Germinal center (tissue), 1 donor: ENCODE measurements at regions not wholly inside any gene's neighbourhood (a gene's known extent, or its start where the extent isn't known, plus 50 kb on each side); places are given as distances from the start of the nearest gene placed in this dataset.
"Not testable (repeated sequence)": the region's sequence is repeated elsewhere in the genome, so short reads cannot be mapped to it uniquely, and the experiment has no call there.

Experiments
- DNase-seq: peaks from one replicate; pipeline ENCODE4 v3.0.0; 2012; ENCODE audit warnings: mixed read lengths, low spot score

DNA sequence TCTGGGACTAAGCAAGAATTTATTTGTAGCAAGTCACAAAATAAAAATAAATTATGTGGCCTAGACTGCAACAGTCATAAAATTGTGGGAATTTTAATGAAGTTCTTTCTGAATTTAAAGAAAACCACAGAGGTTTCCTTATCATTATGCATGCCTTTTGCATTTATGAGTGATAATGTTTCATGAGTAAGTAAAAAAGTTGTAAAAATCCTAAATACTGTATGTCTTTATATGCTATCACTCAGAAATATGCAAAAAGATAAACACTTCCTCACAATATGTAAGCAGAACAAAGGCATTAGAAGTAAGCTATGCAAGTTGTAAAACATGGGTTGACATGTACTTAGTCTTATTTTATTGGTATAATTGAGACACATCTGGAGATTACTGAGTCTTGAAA, 239.4 kb upstream of the PDE3A start:
- DNase-seq, result no peak

DNA sequence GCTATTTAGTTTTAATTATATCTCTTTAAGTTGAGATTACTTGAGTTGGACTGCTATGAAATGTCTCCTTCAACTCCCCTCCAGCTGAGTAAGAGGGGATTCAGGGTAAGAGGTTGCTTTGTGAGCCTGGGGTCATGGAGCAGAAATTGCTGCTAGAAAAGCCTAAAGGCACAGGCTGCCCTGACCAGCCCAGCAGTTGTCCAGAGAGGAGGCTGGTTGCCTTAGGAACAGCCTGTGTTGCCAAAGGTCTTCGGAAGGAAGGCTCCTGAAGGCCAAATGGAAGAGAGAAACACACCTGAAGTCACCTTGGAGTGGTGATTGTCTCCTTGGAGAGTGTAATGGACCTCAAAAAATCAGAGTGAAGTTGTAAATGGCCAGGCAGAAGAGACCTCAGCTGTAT, 235.5 kb upstream of the PDE3A start:
- no peak for DNase-seq

DNA sequence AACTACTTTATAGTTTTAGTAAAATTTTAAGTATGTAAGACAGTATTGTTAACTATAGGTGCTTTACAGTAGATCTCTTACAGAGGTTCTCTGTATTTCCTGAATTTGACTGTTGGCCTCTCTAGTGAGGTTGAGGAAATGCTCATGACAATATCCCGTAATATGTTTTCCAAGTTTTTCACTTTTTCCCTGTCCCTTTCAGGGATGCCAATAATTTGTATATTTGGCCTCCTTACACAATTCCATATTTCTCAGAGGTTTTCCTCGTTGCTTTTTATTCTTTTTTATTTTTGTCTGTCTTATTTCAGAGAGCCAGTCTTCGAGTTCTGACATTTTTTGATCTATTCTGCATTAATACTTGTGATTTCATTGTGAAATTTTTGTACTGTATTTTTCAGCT, 233.7 kb upstream of the PDE3A start:
- DNase-seq, result no peak

DNA sequence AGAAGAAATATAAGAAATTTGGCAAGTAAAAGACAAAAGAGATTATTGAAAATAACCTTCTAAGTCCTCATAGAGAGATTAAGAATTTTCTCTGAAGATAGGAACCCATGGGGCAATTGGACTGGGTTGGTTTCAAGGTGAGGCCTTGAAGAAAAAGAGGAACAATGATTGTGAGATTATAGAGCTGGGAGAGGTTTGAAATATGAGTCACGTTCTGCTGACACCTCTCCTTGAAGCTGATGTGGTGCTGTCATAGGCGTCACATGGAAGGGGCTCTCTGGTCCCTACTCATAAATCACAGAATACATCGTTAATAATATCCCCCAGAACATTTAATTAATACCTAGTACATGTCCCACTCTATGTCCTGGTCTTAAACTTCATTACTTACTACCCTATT, 227.6 kb upstream of the PDE3A start:
- DNase-seq, result no peak

DNA sequence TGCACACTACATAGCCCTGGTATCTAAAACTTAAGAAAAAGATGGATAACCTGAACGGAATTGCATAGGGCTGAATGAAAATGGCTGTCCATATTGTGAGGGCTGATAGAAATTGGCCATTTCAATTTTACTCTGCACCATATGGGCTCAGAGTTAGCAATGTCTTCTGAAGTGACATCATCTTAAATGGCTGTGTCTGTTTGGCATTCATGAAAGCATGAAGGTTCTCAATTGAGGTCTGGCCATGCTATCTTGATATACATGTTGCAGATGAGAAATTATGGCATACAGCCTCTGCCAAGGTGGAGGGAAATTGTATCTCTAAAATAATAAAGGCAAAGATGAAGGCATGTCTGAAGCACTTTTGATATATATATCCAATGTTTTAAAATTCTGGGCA, 226.0 kb upstream of the PDE3A start:
- no peak for DNase-seq

DNA sequence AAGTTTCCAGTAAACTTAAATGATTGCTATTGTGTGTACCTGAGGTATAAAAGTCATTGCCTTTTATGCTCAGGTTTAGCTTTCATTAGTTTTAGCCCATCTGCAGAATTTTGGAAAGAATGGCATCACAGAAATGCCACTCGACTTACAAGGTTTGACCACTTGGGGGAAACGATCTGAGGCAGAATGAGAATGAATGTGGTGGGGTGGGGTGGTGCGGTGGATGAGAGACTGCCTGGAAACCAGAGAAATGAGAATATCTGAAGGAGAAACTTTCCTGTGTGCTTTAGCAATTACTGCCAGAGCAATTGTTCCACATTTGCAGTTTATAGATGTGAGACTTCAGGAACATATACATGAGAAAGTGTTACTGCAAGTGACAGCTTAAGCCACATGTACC, 225.4 kb upstream of the PDE3A start:
- DNase-seq, result no peak

DNA sequence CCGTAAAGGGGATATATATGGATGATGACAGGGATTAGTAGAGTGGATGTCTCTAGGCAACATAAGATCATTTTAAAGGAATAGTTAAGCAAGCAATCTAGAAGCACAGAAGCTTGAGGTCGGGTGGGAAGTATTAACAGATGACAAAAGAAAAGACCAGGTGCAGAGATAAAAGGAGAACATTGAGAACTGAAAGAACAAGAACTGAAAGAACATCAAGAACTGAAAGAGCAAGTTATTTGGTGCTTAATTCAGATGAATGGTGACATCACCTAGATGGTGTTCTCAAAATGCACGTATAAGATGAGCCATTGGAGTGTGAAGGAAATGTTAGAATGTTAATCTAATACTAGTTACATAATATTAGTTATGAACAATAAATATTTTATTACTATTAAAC, 224.0 kb upstream of the PDE3A start:
- DNase-seq, result no peak

DNA sequence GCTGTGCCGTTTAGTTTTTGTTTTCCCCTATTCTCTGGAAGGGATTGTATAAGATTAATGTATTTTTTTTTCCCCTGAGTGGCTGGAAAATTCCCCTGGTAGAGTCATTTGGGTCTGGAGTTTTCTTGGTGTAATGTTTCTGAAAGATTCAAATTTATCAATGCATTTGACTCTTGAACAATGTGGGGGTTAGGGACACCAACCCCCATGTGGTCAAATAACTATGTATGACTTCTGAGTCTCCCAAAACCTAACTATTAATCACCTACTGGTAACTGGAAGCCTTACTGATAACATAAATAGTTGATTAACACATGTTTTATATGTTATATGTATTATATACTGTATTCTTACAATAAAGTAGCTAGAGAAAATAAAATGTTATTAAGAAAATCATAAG, 220.1 kb upstream of the PDE3A start:
- DNase-seq, result no peak

DNA sequence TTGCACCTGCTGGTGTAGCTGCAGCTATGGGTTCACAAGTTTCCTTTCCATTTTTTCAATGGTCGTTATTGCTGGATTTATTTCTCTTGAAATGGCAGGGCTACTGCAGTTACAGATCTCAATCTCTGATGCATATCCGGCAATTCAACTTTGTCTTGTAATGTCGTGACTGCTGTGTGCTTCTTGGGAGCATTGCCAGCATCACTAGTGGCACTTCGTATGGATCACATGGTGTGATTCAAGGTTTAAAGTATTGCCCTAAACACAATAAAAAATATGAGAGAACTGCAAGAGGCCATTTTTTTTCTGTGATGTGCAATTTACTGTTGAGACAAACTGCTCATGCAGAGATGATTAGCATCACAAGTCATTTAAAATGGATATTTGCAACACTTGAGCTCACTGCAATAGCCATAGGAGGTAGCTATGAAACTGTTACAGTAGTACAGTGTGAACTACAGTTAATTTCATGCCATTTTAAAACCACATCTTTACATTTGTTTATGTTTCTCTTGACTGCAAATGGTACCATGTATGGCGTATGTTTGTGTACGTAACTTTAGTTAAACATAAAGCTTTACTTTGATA, 217.4 kb upstream of the PDE3A start:
- no peak for DNase-seq

DNA sequence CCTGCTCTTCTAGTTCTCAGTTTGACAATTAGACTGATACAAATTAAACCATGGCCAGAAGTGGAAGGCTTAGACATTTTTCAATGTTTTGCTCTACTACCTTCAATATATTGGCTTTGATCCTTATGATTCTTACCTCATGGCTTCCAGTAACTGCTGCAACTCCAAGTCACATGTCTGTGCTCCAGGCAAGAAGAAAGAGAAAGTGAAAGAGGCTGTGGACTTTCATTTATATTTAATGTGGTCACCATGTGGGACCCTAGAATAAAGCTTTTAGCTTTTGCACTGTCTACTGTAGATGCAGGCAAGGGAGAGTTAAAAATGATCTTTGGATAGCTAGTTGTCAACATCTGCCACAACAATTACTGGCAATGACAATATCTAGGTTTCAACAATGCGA, 214.3 kb upstream of the PDE3A start:
- DNase-seq, result no peak

DNA sequence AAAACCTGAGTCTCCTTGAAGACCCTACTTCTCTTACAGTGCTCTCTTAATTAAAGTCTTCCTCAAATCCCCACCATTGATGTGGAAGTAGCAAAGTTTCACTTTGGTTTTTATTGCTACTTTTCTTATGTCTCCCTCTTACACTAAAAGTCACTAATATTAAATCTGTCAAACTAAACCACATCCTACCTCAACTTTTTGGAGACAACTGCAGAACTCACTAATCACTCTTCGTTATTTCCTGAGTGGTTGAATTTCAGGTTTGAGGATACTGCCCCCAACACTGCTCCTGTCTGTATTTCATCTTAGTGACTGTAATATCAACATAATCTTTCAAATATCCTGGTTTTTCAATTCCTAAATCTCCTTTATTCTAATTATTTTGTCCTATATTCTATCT, 213.0 kb upstream of the PDE3A start:
- no peak for DNase-seq

DNA sequence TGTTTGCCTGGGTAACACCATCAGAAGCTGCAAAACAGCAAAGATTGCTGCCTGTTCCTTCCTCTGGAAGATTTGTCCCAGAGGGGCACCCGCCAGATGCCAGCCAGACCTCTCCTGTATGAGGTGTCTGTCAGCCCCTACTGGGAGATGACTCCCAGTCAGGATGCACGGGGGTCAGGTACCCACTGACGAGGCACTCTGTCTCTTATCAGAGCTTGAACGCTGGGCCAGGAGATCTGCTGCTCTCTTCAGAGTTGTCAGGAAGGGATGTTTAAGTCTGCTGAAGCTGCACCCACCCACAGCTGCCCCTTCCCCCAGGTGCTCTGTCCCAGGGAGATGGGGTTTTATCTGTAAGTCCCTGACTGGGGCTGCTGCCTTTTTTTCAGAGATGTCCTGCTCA, 207.4 kb upstream of the PDE3A start:
- not testable (repeated sequence) for DNase-seq

DNA sequence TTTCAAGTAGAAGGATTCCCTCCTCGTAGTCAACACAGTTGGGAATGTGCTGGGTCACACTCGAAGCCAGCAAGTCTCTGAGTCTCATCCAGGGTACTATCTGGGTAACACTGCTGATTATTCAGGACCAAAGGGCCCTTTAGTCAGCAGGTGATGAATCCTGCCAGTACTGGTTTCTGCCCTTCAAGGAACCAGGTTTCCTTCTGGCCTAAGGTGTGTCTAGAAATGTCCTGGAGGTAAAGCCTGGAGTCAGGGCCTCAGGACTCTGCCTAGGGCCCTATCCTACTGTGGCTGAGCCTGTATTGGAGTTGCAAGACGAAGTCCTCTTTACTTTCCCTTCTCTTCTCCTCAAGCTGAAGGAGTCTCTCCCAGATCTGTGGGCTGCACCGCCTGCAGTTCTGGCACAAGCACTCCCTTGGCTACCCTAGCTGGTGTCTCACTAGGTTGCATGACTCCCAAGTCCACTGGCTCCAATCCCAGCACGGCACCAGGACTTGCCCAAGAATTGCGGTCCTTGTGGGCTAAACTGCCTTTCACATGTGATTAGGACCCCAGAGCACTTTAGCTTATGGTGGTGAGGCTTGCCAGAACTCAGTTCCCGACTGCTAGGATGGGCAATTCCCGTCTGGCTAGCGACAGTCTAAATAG, 193.7 kb upstream of the PDE3A start:
- DNase-seq, result no peak

DNA sequence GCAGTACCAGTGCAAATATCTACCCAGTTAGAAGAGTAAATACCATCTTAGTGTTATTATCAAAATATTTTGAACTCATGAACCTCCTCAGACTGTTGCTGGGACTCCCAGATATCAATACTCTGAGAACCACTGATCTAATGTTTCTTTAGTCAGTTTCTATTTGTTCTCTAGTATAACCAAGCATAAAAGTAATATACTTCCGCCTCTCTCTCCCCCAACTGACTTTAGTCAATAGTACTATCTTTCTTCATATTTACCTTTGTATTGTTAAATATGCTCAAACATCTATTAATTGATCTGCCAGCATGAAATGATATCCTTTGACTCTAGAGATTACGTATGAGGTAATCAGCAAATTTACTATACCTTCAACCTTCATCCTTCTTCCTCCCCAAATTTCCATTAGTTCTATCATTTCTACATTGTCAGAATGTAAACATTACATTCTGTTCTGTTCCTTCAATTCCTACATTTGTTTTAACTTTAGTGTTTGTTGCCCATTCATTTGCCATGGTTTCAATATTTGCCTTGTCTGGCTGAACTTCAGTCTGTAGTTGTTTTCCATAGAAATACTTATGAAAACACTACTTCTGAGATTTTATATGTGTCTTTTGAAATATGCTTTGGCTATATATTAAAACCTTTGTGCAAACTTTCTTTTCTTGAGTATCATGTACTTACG, 192.5 kb upstream of the PDE3A start:
- DNase-seq, result no peak

DNA sequence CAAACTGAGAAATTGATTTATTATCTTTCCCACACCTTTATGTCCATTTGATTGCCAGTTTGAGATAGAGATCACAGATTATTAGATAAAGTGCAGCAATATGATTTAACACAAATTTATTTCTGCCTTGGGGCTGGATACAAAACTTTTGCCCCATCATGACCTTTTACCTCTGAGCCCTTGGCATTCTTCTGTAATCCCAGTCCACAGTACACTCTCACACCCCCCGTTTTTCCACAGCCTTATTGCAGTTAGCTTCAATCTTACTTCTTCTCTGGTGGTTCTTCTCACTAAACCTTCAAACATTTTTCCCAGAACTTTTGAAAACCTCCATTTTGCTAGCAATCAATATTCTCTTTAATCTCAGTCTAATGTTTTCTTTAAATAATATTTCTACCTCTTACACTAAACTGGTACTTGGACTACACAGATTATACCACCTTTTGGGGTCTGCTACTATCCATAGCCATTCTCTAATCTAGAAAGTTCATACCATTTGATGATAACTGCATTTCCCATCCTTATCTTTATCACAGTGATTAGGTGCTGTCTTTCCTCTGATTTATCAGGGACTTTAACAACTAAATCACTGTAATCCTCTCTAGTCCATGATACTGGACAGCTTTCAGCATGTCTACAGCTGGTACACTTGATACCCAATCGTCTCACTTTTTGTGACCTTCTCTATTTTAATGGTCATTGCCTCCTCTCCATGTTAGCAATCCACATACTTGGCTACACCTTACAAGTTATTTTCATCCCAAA, 186.7 kb upstream of the PDE3A start:
- DNase-seq, result no peak

DNA sequence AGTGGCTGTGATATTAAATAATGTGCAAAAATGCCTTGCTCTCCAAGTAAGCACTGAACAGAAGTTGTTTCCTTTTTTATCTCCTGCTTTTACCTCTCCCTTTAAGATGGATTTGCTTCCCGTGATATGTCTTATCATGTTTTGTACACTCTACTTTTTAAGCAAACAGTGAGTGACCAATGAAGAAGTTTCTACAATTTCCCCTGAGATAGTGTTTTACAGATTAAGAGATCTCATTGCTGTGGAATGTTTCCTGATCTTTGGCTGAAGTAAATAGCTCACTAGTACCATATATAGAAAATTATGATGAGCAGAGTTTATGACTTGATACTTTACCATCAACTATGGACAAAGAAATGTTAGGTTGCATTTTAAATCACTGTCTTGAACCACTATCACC, 184.8 kb upstream of the PDE3A start:
- DNase-seq, result no peak

DNA sequence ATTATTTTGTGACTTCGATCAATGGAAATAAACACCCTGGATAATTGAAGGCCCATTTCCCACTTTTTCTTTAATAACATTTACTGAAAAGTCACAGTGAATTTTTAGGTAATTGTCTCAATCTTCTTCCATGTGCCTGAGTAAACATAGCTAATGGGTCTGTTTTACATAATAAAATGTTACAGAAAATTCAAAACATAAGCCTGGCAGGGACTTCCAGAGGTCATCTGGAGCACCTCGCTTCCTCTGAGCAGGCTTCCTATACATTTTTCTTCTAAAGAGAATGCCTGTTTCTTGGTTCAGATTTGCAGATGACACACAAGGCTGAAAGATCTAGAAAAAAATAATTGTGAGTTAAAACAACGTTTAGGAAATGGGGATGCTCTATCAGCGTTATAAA, 183.8 kb upstream of the PDE3A start:
- DNase-seq, result no peak

DNA sequence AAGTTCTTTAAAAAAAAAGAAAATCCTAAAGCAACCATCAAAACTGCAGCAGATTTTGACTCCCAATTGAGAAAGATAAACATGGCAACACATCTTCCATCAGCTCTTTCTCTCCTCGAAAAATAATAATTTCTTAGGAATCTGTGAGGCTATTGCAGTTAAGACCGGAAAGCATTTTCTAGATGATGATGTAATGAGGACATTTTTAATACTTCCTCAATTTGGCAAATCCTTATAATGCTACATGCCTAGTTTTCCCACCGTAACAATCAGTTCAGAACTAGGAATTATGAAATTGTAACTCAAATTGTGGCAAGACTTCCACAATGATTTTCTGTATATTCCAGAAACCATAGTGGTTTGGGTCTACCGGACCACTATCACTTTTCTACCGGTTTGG, 180.9 kb upstream of the PDE3A start:
- DNase-seq, result no peak

DNA sequence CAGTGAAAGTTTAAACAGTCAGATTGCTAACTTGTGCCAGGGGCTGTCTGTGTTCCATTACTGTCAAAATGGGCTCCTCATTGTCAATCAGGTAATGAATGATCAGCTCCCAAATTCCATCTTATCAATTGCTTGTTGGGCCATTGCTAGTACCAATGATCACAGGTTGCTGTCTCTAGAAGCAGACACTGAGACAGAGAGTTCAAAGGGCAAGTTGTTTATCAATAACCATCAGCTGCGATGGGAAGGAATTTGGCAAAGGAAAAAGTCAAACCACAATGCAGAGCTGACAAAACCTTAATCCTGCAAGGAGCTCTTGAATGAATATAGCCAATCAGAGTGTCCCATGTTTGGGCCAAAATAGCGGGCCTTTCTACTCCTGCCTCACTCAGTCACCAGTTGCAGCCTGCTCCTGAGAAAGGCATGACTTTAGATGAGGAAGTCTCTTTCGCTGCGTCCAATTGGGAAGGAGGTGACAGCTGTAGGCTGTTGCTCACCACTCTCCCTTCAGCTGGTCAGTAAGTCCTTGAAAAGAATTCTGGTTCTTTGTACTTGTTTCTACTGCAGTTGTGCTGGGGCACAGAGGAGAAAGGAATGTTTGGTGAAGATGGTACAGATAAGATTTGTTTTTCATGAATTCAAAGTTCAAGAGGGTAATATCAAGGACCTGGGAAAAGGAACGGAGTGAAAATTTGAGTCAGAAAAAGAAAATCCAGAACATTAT, 179.2 kb upstream of the PDE3A start:
- DNase-seq, result no peak

DNA sequence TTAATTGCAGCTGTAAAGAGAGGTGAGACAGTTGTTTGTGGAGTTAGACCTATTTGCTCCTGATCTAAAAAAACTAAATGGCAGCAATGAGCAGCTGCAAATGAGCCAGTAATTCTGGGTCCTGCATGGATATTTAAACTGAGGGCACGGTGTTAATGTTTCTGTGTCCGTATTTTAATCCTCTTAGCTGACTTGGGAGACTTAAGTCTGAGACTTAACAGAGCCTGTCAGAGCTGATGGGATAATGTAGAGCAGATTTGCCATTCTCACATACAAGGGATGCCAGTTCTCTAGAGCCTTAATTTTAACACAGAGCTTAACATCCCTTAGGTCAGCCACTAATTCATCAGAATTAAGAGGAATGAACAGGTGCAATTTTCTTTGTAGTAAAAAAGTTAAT, 178.6 kb upstream of the PDE3A start:
- no peak for DNase-seq

DNA sequence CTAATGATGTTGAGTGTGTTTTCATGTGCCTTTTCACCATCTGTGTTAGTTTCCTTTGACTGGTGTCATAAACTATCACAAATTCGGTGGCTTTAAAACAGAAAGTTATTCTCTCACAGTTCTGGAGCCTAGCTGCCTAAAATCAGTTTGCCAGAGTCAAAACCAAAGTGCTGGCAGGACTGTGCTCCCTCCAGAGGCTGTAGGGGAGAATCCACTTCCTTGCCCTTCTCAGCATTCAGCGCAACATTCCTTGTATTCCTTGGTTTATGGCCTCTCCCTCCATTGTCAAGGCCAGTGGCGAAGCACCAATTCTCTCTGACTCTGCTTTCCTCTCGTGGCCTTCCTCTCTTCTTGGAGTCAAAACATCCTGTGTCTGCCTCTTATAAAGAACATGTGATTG, 174.2 kb upstream of the PDE3A start:
- no peak for DNase-seq

DNA sequence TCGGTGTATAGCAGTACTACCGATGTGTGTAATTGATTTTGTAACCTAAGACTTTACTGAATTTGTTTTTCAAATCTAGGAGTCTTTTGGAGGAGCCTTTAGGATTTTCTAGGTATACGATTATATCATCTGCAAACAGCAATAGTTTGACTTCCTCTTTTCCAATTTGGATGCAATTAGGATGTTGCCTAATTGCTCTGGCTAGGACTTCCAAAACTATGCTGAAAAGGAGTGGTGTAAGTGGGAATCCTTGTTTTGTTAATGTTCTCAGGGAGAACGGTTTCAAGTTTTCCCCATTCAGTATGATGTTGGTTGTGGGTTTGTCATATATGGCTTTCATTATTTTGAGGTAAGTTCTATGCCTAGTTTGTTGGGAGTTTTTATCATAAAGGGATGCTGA, 171.6 kb upstream of the PDE3A start:
- DNase-seq, result no peak

DNA sequence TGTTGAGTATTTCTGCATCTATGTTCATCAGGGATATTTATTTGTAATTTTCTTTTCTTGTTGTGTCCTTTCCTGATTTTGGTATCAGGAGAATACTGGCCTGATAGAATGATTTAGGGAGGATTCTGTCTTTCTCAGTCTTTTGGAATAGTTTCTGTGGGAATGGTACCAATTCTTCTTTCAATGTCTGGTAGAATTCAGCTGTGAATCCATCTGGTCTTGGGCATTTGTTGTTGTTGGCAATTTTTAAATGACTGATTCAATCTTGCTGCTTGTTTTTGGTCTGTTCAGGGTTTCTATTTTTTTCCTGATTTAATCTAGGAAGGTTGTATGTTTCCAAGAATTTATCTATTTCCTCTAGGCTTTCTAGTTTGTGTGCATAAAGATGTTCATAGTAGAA, 170.9 kb upstream of the PDE3A start:
- DNase-seq, result no peak
